ENCODE measurements at regions not wholly inside any gene's neighbourhood (a gene's known extent, or its start where the extent isn't known, plus 50 kb on each side); places are given as distances from the start of the nearest gene placed in this dataset.

- DNase-seq (ENCODE audit: low read depth), result no peak
- TF ChIP-seq, protein P1, sequence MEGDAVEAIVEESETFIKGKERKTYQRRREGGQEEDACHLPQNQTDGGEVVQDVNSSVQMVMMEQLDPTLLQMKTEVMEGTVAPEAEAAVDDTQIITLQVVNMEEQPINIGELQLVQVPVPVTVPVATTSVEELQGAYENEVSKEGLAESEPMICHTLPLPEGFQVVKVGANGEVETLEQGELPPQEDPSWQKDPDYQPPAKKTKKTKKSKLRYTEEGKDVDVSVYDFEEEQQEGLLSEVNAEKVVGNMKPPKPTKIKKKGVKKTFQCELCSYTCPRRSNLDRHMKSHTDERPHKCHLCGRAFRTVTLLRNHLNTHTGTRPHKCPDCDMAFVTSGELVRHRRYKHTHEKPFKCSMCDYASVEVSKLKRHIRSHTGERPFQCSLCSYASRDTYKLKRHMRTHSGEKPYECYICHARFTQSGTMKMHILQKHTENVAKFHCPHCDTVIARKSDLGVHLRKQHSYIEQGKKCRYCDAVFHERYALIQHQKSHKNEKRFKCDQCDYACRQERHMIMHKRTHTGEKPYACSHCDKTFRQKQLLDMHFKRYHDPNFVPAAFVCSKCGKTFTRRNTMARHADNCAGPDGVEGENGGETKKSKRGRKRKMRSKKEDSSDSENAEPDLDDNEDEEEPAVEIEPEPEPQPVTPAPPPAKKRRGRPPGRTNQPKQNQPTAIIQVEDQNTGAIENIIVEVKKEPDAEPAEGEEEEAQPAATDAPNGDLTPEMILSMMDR (IDR thresholded peaks at IDR 0.05; ENCODE audit: control insufficient read depth, insufficient read depth, low read depth, low read length, missing control alignments), result no peak
- H3K4me3 ChIP-seq (ENCODE audit: control insufficient read depth, low read depth, low read length), result no peak overlapping the region
These were observed 443.5 kb downstream of the PCDH10 start for GRCh38 chr4:133592591-133592990.

DNA sequence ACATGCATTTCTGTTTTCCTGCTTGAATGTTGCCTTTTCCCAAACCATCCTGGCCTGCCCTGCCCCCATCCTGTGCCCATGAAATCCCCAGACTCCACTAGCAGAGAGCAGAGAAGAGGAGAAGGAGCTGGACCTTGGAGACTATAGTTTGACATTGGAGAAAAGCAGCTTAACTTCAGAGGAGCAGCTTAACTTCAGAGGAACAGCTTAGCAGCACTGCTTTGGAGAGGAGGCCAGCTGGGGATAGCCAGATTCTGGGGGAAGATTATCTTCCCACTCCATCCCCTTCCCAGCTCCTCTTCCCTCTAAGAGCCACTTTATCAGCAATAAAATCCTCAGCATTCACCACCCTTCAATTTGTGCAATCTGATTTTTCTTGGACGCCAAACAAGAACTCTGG lies 443.0 kb downstream of the PCDH10 start:
- no peak for DNase-seq (ENCODE audit: low read depth)
- H3K4me3 ChIP-seq (ENCODE audit: control insufficient read depth, low read depth, low read length), result no peak overlapping the region
- TF ChIP-seq, protein P1 (IDR thresholded peaks at IDR 0.05; ENCODE audit: control insufficient read depth, insufficient read depth, low read depth, low read length, missing control alignments), result no peak

DNA sequence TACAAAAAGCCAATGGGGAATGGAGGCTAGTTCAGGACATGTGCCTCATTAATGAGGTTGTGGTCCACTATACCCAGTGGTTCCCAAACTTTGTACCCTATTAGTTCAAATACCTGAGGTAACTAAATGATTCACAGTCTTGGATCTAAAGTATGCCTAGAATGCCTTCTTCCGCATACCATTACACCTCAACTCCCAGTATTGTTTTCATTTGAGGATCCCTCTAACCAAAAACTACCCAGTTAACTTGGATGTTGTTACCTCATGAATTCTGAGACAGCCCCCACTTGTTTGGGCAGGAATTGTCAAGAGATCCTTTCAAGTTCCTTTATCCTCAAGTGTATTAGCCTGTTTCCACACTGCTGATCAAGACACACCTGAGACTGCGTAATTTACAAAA lies 439.2 kb downstream of the PCDH10 start:
- TF ChIP-seq, protein P1 (IDR thresholded peaks at IDR 0.05; ENCODE audit: control insufficient read depth, insufficient read depth, low read depth, low read length, missing control alignments), result no peak
- H3K4me3 ChIP-seq (ENCODE audit: control insufficient read depth, low read depth, low read length), result no peak overlapping the region
- DNase-seq (ENCODE audit: low read depth), result no peak

- DNase-seq (ENCODE audit: low read depth), result no peak
- TF ChIP-seq, protein P1 (IDR thresholded peaks at IDR 0.05; ENCODE audit: control insufficient read depth, insufficient read depth, low read depth, low read length, missing control alignments), result no peak
- H3K4me3 ChIP-seq (ENCODE audit: control insufficient read depth, low read depth, low read length), result no peak overlapping the region
These were observed 436.2 kb downstream of the PCDH10 start for GRCh38 chr4:133585323-133585722.

DNA sequence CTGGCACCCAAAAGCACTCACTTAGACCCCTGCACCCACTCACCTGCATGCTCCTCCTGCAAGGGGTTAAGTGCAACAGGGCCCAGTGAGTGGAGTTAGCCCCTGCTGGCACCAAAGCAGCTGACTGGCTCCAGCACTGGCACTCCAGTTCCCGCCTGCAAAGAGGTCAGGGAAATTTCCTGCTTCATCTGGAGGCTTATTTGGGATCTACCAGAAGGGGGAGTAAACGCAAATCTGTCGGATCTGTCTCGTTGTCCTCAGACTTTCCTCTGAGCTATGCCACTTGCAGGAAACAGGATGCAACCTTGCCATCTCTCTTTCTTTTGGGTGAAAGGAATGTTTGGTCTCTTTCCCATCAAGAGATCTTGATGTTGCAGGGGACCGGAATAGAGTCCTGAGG lies 435.6 kb downstream of the PCDH10 start:
- DNase-seq (ENCODE audit: low read depth), result no peak
- H3K4me3 ChIP-seq (ENCODE audit: control insufficient read depth, low read depth, low read length), result no peak overlapping the region
- TF ChIP-seq, protein P1 (IDR thresholded peaks at IDR 0.05; ENCODE audit: control insufficient read depth, insufficient read depth, low read depth, low read length, missing control alignments), result no peak

DNA sequence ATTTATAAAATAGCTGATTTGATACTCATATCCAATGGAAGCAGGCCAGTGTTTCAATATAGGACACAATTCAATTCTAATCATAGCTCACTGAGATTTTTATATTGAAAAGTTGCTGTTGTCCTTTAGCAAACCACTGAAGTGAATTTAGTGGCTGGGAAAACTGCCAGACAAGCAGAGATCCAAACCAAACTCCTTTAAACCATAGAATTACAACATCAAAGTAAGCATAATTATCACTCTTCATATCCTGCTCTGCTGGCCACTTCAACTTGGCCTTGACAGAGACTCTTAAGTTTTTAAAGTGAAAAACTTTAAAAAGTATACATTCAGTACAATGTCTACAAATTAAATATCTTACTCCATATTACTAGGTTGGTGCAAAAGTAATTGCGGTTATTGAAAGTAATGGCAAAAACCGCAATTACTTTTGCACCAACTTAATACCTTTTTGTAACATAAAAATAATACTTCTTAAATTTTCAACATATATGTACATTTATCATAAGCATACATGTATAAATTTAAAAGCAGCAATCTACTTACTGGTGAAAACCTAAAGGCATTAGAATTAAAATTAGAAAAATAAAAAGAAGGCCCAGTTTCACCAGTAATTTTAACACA lies 433.0 kb downstream of the PCDH10 start:
- TF ChIP-seq, protein P1 (IDR thresholded peaks at IDR 0.05; ENCODE audit: control insufficient read depth, insufficient read depth, low read depth, low read length, missing control alignments), result no peak
- H3K4me3 ChIP-seq (ENCODE audit: control insufficient read depth, low read depth, low read length), result no peak overlapping the region
- no peak for DNase-seq (ENCODE audit: low read depth)

DNA sequence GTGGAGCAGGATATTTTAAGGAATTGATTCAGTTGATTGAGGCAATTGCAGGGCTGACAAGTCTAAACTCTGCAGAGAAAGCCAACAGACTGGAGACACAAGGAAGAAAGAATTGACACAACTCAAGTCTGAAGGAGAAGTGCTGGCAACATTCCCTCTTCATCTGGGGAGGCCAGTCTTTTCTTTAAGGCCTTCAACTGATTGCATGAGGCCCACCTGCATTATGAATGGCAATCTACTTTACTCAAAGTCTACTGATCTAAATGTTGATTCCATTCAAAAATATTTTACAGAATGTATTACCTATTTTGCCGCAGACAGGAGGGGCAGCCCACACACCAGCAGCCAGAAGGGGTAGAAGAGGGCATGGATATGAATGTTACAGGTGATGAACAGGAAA lies 425.2 kb downstream of the PCDH10 start:
- TF ChIP-seq, protein P1 (IDR thresholded peaks at IDR 0.05; ENCODE audit: control insufficient read depth, insufficient read depth, low read depth, low read length, missing control alignments), result no peak
- no peak for DNase-seq (ENCODE audit: low read depth)
- no peak overlapping the region for H3K4me3 ChIP-seq (ENCODE audit: control insufficient read depth, low read depth, low read length)

All from AG09309 (cell line).